SK-N-SH (cell line): ENCODE measurements at regions not wholly inside any gene's neighbourhood (a gene's known extent, or its start where the extent isn't known, plus 50 kb on each side); places are given as distances from the start of the nearest gene placed in this dataset.
A peak's percentile ranks its signal among the peaks of the same experiment; 100 is the strongest.

Experiments
- CTCF ChIA-PET: fragments of 300-600, 350-600 bp; formaldehyde crosslinking; extraction: SDS; loops from one replicate; lab custom pipeline; 2021; lab: Yijun Ruan, JAX
- POLR2A ChIA-PET: fragments of 350-600 bp; sonication (Branson Sonifier 250); formaldehyde crosslinking; extraction: SDS; loops from one replicate; lab custom pipeline; 2020; ENCODE audit warnings: antibody characterized with exemption, inconsistent platforms; lab: Yijun Ruan, JAX
- DNase-seq: peaks from one replicate; pipeline ENCODE4 v3.0.0; 2012
- H2AFZ ChIP-seq: fragments of 200-600 bp; sonication (generic); 2 replicates; pipeline ENCODE4 v1.8.1; 2016; ENCODE audit warnings: antibody characterized with exemption, mild to moderate bottlenecking, low read depth
- H3F3A ChIP-seq: fragments of 200-600 bp; sonication (generic); replicated peaks from 2 replicates; pipeline ENCODE3; 2016; ENCODE audit warnings: antibody characterized with exemption, mild to moderate bottlenecking; ENCODE audit not compliant: insufficient read depth
- H3K27ac ChIP-seq, 2 experiments: fragments of 200-500 bp in 1 of 2; fragments of 200-600 bp in 1 of 2; sonication (Bioruptor generic) in 1 of 2; sonication (generic), shearing (Covaris generic) in 1 of 2; 2 replicates each; pipeline versions ENCODE4 v1.5.1 to v1.6.1; 2014 to 2016; ENCODE audit warnings: low read depth in 2 of 2, inconsistent platforms in 1 of 2, low read length in 1 of 2, mild to moderate bottlenecking in 1 of 2, mixed read lengths in 1 of 2
- H3K27me3 ChIP-seq: fragments of 200-600 bp; sonication (generic), shearing (Covaris generic); 2 replicates; pipeline ENCODE4 v1.6.1; 2016; ENCODE audit warnings: mixed run types; ENCODE audit not compliant: insufficient read depth
- H3K36me3 ChIP-seq, 2 experiments: fragments of 200-500 bp in 1 of 2; fragments of 200-600 bp in 1 of 2; sonication (Bioruptor generic) in 1 of 2; sonication (generic) in 1 of 2; replicated peaks in 1 of 2; 2 replicates each; pipeline versions ENCODE3 to v1.5.1; 2014 to 2016; ENCODE audit warnings: low read length in 1 of 2, mild to moderate bottlenecking in 1 of 2; ENCODE audit not compliant: insufficient read depth in 2 of 2, control insufficient read depth in 1 of 2
- H3K4me1 ChIP-seq, 2 experiments: fragments of 200-500 bp in 1 of 2; fragments of 200-600 bp in 1 of 2; sonication (Bioruptor generic) in 1 of 2; sonication (generic), shearing (Covaris generic) in 1 of 2; 2 replicates each; pipeline versions ENCODE4 v1.5.1 to v1.6.1; 2014 to 2016; ENCODE audit warnings: low read depth in 1 of 2, low read length in 1 of 2, mixed run types in 1 of 2; ENCODE audit not compliant: insufficient read depth in 2 of 2, control insufficient read depth in 1 of 2
- H3K4me2 ChIP-seq: fragments of 200-600 bp; sonication (generic), shearing (Covaris generic); 2 replicates; pipeline ENCODE4 v1.6.1; 2017; ENCODE audit warnings: mixed run types
- H3K4me3 ChIP-seq, 2 experiments: fragments of 200-500 bp in 1 of 2; fragments of 200-600 bp in 1 of 2; sonication (Bioruptor generic) in 1 of 2; sonication (generic), shearing (Covaris generic) in 1 of 2; 2 replicates each; pipeline versions ENCODE4 v1.5.1 to v1.8.1; 2014 to 2016; ENCODE audit warnings: low read depth in 2 of 2, inconsistent platforms in 1 of 2, low read length in 1 of 2, mild to moderate bottlenecking in 1 of 2, mixed read lengths in 1 of 2, moderate library complexity in 1 of 2
- H3K79me2 ChIP-seq: fragments of 200-600 bp; sonication (generic); 2 replicates; pipeline ENCODE4 v1.8.1; 2017; ENCODE audit warnings: mild to moderate bottlenecking; ENCODE audit not compliant: insufficient read depth
- H3K9ac ChIP-seq: fragments of 200-600 bp; sonication (generic); 2 replicates; pipeline ENCODE4 v1.6.1; 2017; ENCODE audit warnings: mixed run types
- H3K9me2 ChIP-seq: fragments of 200-600 bp; sonication (generic); 2 replicates; pipeline ENCODE4 v1.6.1; 2017; ENCODE audit warnings: mixed run types
- H3K9me3 ChIP-seq: fragments of 200-600 bp; sonication (generic); 2 replicates; pipeline ENCODE4 v1.6.1; 2017; ENCODE audit warnings: mixed run types, mild to moderate bottlenecking, moderate library complexity
- H4K20me1 ChIP-seq: fragments of 200-600 bp; sonication (generic); 2 replicates; pipeline ENCODE4 v1.6.1; 2017; ENCODE audit warnings: mild to moderate bottlenecking, mixed run types; ENCODE audit not compliant: insufficient read depth
- CHD2 ChIP-seq: fragments of 150-350 bp; IDR thresholded peaks from 2 replicates; pipeline ENCODE4 v1.6.1; 2018; ENCODE audit warnings: low read length; ENCODE audit not compliant: partially characterized antibody
- EP300 ChIP-seq, 2 experiments: IDR thresholded peaks; 2 replicates each; pipeline versions ENCODE4 v1.4.0 to v1.6.1; 2012; ENCODE audit warnings: borderline replicate concordance in 1 of 2, low read depth in 1 of 2, low read length in 1 of 2
- GATA2 ChIP-seq: sonication (generic); formaldehyde crosslinking; IDR thresholded peaks from 2 replicates; pipeline ENCODE4 v1.5.0; 2020; ENCODE audit warnings: mild to moderate bottlenecking, missing genetic modification reagents
- MXI1 ChIP-seq: IDR thresholded peaks from 2 replicates; pipeline ENCODE4 v1.6.1; 2012; ENCODE audit warnings: mild to moderate bottlenecking, low read depth, low read length, improper control_type of control experiment
- NFIC ChIP-seq: IDR thresholded peaks from 2 replicates; pipeline ENCODE4 v1.4.0; 2012; ENCODE audit warnings: borderline replicate concordance
- RCOR1 ChIP-seq: fragments of 150-350 bp; IDR thresholded peaks from 2 replicates; pipeline ENCODE4 v1.6.1; 2017; ENCODE audit warnings: antibody characterized with exemption, low read length
- TCF12 ChIP-seq: IDR thresholded peaks from 2 replicates; pipeline ENCODE4 v1.4.0; 2012
- WGBS: methylation state at CpG from one replicate; pipeline ENCODE4 v1.1.6; 2017; ENCODE audit warnings: low lambda C conversion rate; 5-methylcytosine and 5-hydroxymethylcytosine counted together
- TF ChIP-seq, protein P1 (sequence below): IDR thresholded peaks from 2 replicates; pipeline ENCODE4 v1.4.0; 2012; ENCODE audit warnings: low read depth
- TF ChIP-seq, protein P2 (sequence below): IDR thresholded peaks from 2 replicates; pipeline ENCODE4 v1.4.0; 2012; ENCODE audit warnings: low read depth, borderline replicate concordance
- TF ChIP-seq, protein P3 (sequence below): fragments of 150-350 bp; IDR thresholded peaks from 2 replicates; pipeline ENCODE4 v1.6.1; 2016; ENCODE audit warnings: mild to moderate bottlenecking, low read depth, low read length
- TF ChIP-seq, protein P4 (sequence below): IDR thresholded peaks from 2 replicates; pipeline ENCODE4; 2012

DNA sequence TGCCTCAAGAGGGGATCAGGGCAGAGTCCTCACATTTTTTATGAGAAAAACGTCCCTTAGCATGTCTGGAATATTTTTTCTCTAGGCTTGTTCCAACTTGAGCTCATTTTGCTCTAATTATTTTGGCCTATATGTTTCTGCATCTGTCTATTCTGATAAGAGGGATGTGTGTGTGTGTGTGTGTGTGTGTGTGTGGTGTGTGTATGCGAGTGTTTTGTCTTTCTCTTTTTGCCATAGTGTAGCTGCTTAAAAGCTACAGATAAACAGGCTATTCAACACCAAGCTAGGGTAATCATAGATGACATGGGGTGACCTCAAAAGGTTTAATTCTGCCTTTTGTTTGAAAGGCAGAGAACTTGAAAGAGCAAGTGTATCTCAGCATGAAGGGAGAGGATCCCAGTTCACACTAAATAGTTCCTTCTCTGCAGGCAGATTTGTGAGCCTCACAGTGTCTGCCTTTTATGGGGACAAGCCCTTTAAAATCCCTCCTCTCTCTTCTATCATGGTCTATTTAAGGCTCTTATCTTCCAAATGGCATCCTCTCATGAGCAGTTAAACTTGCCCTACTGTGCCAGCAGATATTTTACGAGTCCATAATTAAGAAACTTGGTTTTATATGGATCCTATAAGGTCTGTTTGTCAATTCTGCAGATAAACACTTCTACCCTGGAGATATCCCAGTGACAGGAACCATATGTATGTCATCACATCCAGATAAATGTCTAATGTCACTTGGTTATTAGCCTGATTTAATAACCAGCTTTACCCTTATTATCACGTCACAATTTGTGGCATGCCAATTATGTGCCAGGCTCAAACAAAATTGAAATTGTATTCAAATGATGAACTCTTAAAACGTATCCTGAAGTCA is 202.9 kb upstream of the MTPN start:
- peak; percentile 31 for DNase-seq
- Histone ChIP-seq H3F3A (no peaks in the 10 kb centered on the region), H3K4me1 (peaks cover 0 to 11% of the 10 kb centered on the region in 2 experiments; a peak in 2 of 4 replicates), H3K27me3 (no peaks in the 10 kb centered on the region), H3K4me3 (no peak overlapping the region), H3K9me2 (no peaks in the 10 kb centered on the region), H3K9me3 (no peaks in the 10 kb centered on the region), H4K20me1 (no peaks in the 10 kb centered on the region), H3K9ac (no peak overlapping the region), H2AFZ (no peak overlapping the region), H3K27ac (no peak overlapping the region), H3K4me2 (no peak overlapping the region), H3K36me3 (no peaks in the 10 kb centered on the region), H3K79me2 (no peaks in the 10 kb centered on the region)
- POLR2A ChIA-PET: no interaction called here
- TF ChIP-seq NFIC: no peak
- TF ChIP-seq, protein P1, sequence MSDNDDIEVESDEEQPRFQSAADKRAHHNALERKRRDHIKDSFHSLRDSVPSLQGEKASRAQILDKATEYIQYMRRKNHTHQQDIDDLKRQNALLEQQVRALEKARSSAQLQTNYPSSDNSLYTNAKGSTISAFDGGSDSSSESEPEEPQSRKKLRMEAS: no peak
- TF ChIP-seq RCOR1: peak; percentile 73
- TF ChIP-seq GATA2 (CRISPR knock-in tag): 0 out of 2 replicates have a peak, but pooled peaks have one; percentile 28
- peak in 1 of 2 experiments; percentile 85; a peak in 2 of 4 replicates for TF ChIP-seq EP300 (IDR thresholded peaks at IDR 0.05; ENCODE audit: borderline replicate concordance in 1 of 2, low read depth in 1 of 2, low read length in 1 of 2)
- 0 out of 2 replicates have a peak, but pooled peaks have one; percentile 24 for TF ChIP-seq TCF12
- 11% methylated on average over 5 of the region's 5 CpGs for WGBS
- CTCF ChIA-PET: interaction anchor here (0.8 to 1.7 kb wide), 3 partner anchors 11 to 216 kb away, joined by 3 to 4 read pairs (median 3); no protein-coding TSS in a partner anchor

DNA sequence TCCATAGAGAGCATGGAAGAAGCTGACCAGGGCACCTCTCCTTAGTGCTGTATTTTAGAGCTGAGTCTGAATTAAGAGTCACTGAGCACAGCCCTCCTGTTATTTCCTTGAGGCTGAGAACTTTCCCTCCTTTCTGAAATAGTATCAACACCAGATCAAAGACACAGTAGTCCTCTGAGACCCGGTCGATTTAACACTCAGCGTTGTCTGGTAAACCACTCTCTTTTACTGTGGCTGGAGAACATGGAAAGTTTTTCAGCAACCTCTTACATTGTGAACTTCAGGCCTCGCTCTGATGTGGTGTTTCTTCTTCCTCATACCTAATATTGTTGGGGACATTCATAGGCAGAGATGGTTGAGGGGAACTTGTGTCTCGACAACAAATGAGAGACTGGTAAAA is 202.0 kb upstream of the MTPN start:
- Histone ChIP-seq H3K9me3 (no peaks in the 10 kb centered on the region), H3K36me3 (no peaks in the 10 kb centered on the region), H3K4me1 (peaks cover 0 to 11% of the 10 kb centered on the region in 2 experiments; a peak in 2 of 4 replicates), H3K27me3 (no peaks in the 10 kb centered on the region), H3K9ac (no peak overlapping the region), H3K27ac (no peak overlapping the region), H2AFZ (no peak overlapping the region)
- ChIA-PET CTCF (interaction anchor here (1.1 to 2.6 kb wide), 3 partner anchors 10 to 64 kb away, joined by 3 to 7 read pairs (median 4); no protein-coding TSS in a partner anchor), POLR2A (no interaction called here)
- WGBS: 46% methylated on average over 5 of the region's 5 CpGs
- TF ChIP-seq, protein P2, sequence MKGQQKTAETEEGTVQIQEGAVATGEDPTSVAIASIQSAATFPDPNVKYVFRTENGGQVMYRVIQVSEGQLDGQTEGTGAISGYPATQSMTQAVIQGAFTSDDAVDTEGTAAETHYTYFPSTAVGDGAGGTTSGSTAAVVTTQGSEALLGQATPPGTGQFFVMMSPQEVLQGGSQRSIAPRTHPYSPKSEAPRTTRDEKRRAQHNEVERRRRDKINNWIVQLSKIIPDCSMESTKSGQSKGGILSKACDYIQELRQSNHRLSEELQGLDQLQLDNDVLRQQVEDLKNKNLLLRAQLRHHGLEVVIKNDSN: no peak
- TF ChIP-seq, protein P3, sequence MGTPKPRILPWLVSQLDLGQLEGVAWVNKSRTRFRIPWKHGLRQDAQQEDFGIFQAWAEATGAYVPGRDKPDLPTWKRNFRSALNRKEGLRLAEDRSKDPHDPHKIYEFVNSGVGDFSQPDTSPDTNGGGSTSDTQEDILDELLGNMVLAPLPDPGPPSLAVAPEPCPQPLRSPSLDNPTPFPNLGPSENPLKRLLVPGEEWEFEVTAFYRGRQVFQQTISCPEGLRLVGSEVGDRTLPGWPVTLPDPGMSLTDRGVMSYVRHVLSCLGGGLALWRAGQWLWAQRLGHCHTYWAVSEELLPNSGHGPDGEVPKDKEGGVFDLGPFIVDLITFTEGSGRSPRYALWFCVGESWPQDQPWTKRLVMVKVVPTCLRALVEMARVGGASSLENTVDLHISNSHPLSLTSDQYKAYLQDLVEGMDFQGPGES: no peak
- TF ChIP-seq MXI1 (no peak), CHD2 (no peak), EP300 (IDR thresholded peaks at IDR 0.05; ENCODE audit: borderline replicate concordance in 1 of 2, low read depth in 1 of 2, low read length in 1 of 2) (no peak)
- TF ChIP-seq, protein P4, sequence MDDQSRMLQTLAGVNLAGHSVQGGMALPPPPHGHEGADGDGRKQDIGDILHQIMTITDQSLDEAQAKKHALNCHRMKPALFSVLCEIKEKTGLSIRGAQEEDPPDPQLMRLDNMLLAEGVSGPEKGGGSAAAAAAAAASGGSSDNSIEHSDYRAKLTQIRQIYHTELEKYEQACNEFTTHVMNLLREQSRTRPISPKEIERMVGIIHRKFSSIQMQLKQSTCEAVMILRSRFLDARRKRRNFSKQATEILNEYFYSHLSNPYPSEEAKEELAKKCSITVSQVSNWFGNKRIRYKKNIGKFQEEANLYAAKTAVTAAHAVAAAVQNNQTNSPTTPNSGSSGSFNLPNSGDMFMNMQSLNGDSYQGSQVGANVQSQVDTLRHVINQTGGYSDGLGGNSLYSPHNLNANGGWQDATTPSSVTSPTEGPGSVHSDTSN: no peak
- TF ChIP-seq, all 33 proteins: peak for 0
- Histone ChIP-seq H3K79me2 (no peaks in the 10 kb centered on the region), H3K4me2 (no peak overlapping the region), H3K4me3 (no peak overlapping the region), H4K20me1 (no peaks in the 10 kb centered on the region), H3F3A (no peaks in the 10 kb centered on the region), H3K9me2 (no peaks in the 10 kb centered on the region)
- no peak for DNase-seq
